ENCODE measurements at regions not wholly inside any gene's neighbourhood (a gene's known extent, or its start where the extent isn't known, plus 50 kb on each side); places are given as distances from the start of the nearest gene placed in this dataset.

DNA sequence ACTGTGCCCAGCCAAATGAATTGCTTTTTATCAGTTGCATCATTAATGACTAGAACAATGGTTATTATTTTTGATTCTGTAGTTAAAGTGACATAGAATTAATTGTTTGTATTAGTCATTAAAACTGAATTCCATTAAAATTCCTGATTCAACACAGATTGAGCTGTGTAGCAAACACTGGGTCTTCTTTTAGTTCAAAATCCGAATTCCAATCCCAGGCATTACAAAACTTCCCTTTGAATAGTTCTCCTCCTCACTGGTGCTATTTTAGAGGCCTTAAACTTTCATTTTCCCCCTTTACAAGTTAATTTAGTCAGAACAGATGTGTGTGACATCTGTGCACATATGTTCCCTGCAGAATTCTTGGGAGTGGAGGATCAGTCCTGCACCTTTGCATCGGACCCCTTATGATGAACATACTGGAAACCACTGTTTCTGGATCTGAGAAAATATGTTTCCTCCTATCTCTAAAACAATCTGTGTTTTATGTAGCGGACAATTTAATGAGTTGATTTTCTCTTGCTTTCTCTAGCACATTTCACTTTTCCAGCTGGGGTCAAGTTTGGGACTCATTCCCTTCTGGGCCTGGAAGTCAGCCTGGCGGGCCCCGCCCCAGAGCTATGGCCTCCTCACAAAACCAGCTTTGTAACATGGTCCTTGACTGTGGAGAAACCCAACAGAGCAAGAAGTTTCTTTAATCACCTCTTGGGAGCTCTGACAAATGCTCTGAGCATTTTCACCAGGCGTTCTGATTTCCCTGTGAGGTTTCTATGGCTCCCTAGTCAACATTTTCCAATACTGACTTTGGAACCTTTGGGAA lies 87.9 kb upstream of the MAMDC2 start:
- DNase-seq (ENCODE audit: low spot score), result no peak

- DNase-seq (ENCODE audit: low spot score), result no peak
These were observed 81.8 kb upstream of the MAMDC2 start for GRCh38 chr9:69961843-69962242.

DNA sequence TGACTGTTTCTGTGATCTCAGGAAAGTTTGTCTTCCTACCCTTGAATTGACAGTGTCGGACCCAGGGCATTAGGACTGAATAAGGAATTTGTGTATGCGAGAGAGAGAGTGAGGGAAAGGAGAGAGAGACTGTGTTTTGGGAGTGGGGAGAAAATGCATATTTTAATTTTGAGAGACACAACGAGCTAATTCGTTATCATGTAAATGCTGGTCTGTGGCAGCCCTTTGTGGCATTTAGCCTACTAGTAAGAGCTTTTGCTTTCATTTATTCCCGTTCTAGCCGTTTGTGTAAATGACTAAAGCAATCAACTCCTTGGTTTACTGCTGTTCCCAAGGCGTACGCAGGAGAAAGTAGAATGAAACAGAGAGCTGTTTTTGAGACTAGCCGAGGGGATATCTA lies 79.8 kb upstream of the MAMDC2 start:
- no peak for DNase-seq (ENCODE audit: low spot score)

DNA sequence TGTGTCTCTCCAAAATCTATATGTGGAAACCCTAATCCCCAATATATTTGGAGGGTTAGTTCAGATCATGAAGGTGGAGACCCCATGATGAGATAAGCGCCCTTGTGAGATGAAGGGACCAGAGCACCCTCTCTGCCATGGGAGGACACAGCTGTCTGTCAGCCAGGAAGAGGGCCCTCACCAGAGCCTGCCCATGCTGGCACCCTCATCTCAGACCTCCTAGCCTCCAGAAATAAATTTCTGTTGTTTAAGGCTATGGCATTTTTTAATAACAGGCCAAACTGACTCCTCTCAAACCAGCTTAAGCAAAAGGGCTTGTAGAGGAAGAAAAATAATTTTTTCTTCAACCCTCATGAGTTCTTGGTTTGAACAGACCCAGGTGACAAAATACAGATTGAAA lies 79.2 kb upstream of the MAMDC2 start:
- DNase-seq (ENCODE audit: low spot score), result no peak

GRCh38 chr9:69965416-69966145 lies 78.1 kb upstream of the MAMDC2 start:
- DNase-seq (ENCODE audit: low spot score), result no peak

GRCh38 chr9:69967344-69967743 lies 76.3 kb upstream of the MAMDC2 start:
- DNase-seq (ENCODE audit: low spot score), result no peak

DNA sequence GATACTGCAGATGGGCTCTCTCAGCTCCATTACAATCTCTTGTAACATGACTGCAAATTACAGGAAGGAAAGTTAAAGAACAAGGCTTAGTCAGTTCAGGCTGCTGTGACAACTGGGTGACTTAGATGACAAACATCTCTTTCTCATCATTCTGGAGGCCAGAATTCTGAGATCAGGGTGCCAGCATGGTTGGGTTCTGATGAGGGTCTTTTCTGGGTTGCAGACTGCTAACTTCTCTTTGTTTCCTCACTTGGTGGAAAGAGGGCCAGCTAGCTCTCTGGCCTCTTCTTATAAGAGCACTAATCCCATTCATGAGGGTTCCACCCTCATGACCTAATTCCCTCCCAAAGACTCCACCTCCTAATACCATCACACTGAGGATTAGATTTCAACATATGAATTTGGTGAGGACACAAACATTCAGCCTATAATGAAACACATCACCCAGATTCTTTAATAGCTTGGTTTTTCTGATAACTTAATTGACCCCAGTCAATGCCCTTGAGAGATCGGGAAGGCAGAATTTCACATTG lies 73.6 kb upstream of the MAMDC2 start:
- no peak for DNase-seq (ENCODE audit: low spot score)

- DNase-seq (ENCODE audit: low spot score), result peak; percentile 38
These were observed 71.8 kb upstream of the MAMDC2 start for GRCh38 chr9:69971643-69972449.

GRCh38 chr9:69975681-69976080 lies 68.0 kb upstream of the MAMDC2 start:
- DNase-seq (ENCODE audit: low spot score), result no peak

- DNase-seq (ENCODE audit: low spot score), result no peak
These were observed 67.5 kb upstream of the MAMDC2 start for GRCh38 chr9:69976152-69976551.

DNA sequence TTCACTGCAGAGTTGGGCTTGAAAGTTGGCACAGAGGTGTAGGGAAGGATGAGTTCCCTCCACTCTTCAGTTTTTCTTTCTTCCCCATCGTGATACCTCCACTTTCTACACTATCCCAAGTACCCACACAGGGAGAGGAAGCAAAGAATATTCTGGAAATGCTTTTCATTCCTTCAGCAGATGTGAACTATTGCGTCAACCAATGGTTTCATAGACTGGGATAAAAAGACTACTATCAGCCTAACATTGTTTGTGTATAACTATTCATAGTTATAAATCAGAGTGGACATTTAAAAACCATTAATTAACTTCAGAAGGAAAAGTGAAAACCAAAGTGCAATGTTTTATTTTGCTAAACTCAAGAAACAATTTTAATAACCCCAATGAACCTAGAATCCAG lies 63.6 kb upstream of the MAMDC2 start:
- DNase-seq (ENCODE audit: low spot score), result no peak

DNA sequence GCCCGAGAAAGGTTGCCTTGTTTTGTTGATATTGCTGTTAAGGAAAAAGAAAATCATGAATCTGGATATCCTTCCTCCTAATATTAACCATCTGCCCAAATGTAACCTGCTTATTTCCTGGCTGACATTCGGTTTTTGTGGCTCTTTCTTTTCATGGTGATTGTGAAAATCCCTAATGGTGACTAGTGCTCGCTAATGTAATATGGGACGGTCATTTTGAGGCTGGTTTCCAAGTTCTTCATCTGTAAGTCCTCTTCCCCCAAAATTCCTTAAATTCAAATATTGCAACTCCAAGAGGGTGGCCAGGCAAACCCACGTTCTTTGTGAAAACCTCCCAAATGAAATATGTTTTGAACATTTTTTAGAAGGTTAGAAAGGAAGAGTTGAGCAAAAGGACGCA lies 63.1 kb upstream of the MAMDC2 start:
- no peak for DNase-seq (ENCODE audit: low spot score)

GRCh38 chr9:69981686-69982445 lies 61.8 kb upstream of the MAMDC2 start:
- no peak for DNase-seq (ENCODE audit: low spot score)

DNA sequence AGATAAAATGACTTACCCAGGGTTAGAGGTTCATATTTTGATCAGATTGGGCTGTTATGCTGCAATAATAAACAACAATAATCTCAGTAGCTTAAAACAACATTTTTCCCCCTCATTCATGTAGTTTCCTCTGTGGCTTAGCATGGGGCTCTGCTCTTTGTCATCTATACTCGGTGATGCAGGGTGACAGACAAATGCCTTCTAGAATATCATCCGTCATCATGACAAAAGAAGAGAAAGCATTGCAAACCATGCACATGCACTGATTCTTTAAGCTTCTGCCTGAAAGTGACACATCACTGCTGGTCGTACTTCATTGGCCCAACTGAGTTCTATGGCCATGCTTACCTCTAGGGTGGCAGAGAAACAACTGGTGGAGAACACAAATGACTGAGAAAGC lies 58.8 kb upstream of the MAMDC2 start:
- no peak for DNase-seq (ENCODE audit: low spot score)

- no peak for DNase-seq (ENCODE audit: low spot score)
These were observed 57.7 kb upstream of the MAMDC2 start for GRCh38 chr9:69985971-69986370.

DNA sequence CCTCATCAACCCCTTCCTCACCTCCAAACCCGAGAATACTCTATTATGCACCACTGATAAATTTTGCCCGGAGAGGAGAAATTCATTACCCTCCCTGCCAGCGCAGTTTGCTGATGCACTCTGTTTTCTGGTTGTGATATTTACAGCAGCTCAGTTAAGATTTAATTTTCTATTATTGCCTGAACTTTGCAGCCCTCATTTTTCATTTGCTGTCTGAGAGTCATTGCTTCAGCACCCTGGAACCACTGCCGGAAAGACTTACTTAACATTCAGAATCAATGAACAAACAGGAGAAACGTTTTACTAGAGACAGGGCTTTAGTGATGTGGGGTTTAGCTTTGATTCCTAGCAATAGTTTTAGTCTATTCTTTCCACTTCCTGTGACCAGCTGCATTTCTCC lies 56.7 kb upstream of the MAMDC2 start:
- no peak for DNase-seq (ENCODE audit: low spot score)

DNA sequence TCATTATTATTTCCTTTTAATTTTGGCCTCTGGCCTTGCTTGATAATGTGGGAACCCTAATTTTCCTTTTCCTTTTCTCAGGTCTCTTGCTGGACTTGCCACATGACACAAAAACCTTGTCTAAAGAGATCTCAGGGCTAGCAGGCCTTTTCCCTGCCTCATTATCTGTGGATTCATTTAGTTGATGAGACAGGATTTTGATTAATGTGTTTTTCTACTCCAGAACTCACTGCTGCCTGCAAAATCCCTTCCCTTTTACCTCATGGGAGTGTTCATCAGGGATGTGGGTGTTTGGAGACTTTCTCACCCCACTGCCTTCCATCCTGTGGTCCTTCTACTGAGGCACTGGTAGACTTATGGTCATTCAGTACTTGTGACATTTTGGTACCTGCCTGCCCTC lies 56.2 kb upstream of the MAMDC2 start:
- no peak for DNase-seq (ENCODE audit: low spot score)

GRCh38 chr9:69993110-69993509 lies 50.5 kb upstream of the MAMDC2 start:
- no peak for DNase-seq (ENCODE audit: low spot score)
